H9 (cell line): ENCODE measurements at regions not wholly inside any gene's neighbourhood (a gene's known extent, or its start where the extent isn't known, plus 50 kb on each side); places are given as distances from the start of the nearest gene placed in this dataset.

ENCODE experiments used
- DNase-seq: peaks from one replicate; pipeline ENCODE4 v3.0.0-alpha.2; 2017
- H2AFZ ChIP-seq: one replicate; pipeline ENCODE4 v1.6.1; 2013; ENCODE audit warnings: mild to moderate bottlenecking, low read length, control low read depth, moderate library complexity
- H2AK5ac ChIP-seq: 2 replicates; pipeline ENCODE4 v1.6.1; 2013; ENCODE audit warnings: low read length, control low read depth, mixed read lengths; ENCODE audit not compliant: insufficient read length
- H2BK120ac ChIP-seq: one replicate; pipeline ENCODE4 v1.6.1; 2013; ENCODE audit warnings: low read depth, mild to moderate bottlenecking, low read length, control low read depth, inconsistent platforms; ENCODE audit not compliant: poor library complexity, severe bottlenecking
- H2BK12ac ChIP-seq: 2 replicates; pipeline ENCODE4 v1.6.1; 2013; ENCODE audit warnings: low read length, control low read depth, mixed read lengths, low read depth; ENCODE audit not compliant: insufficient read length
- H2BK15ac ChIP-seq: 2 replicates; pipeline ENCODE4 v1.6.1; 2013; ENCODE audit warnings: low read depth, low read length, control low read depth
- H2BK20ac ChIP-seq: one replicate; pipeline ENCODE4 v1.6.1; 2013; ENCODE audit warnings: low read depth, mild to moderate bottlenecking, low read length, control low read depth, inconsistent platforms; ENCODE audit not compliant: poor library complexity, severe bottlenecking
- H2BK5ac ChIP-seq: 2 replicates; pipeline ENCODE4 v1.6.1; 2013; ENCODE audit warnings: low read length, control low read depth, mixed read lengths; ENCODE audit not compliant: insufficient read length
- H3K14ac ChIP-seq: 2 replicates; pipeline ENCODE4 v1.6.1; 2013; ENCODE audit warnings: low read length, control low read depth; ENCODE audit not compliant: insufficient read depth
- H3K18ac ChIP-seq: 2 replicates; pipeline ENCODE4 v1.6.1; 2013; ENCODE audit warnings: low read depth, mild to moderate bottlenecking, mixed read lengths, low read length, control low read depth; ENCODE audit not compliant: insufficient read length
- H3K23ac ChIP-seq: 2 replicates; pipeline ENCODE4 v1.6.1; 2013; ENCODE audit warnings: low read length, control low read depth, mixed read lengths, low read depth; ENCODE audit not compliant: insufficient read length
- H3K23me2 ChIP-seq: 2 replicates; pipeline ENCODE4 v1.6.1; 2013; ENCODE audit warnings: low read depth, mild to moderate bottlenecking, mixed read lengths, low read length, control low read depth; ENCODE audit not compliant: insufficient read length, poor library complexity, severe bottlenecking
- H3K27ac ChIP-seq: 2 replicates; pipeline ENCODE4 v1.5.1; 2013; ENCODE audit warnings: low read length, control low read depth, mixed read lengths, low read depth; ENCODE audit not compliant: insufficient read length
- H3K27me3 ChIP-seq: 2 replicates; pipeline ENCODE4 v1.6.1; 2013; ENCODE audit warnings: low read length, control low read depth, inconsistent platforms; ENCODE audit not compliant: insufficient read depth
- H3K4ac ChIP-seq: 2 replicates; pipeline ENCODE4 v1.6.1; 2013; ENCODE audit warnings: low read depth, mild to moderate bottlenecking, control low read depth, inconsistent platforms, low read length, moderate library complexity
- H3K4me1 ChIP-seq: 2 replicates; pipeline ENCODE4 v1.6.1; 2013; ENCODE audit warnings: low read length, control low read depth, inconsistent platforms; ENCODE audit not compliant: insufficient read depth
- H3K4me2 ChIP-seq: 2 replicates; pipeline ENCODE4 v1.6.1; 2013; ENCODE audit warnings: low read length, control low read depth, mixed read lengths; ENCODE audit not compliant: insufficient read length, insufficient read depth
- H3K56ac ChIP-seq: 2 replicates; pipeline ENCODE4 v1.6.1; 2013; ENCODE audit warnings: low read depth, mild to moderate bottlenecking, mixed read lengths, low read length, control low read depth; ENCODE audit not compliant: insufficient read length
- H3K79me1 ChIP-seq: 2 replicates; pipeline ENCODE4 v1.6.1; 2013; ENCODE audit warnings: low read depth, mild to moderate bottlenecking, moderate library complexity, low read length, control low read depth, inconsistent platforms; ENCODE audit not compliant: insufficient read depth, poor library complexity, severe bottlenecking
- H3K79me2 ChIP-seq: 2 replicates; pipeline ENCODE4 v1.6.1; 2013; ENCODE audit warnings: low read length, control low read depth, inconsistent platforms; ENCODE audit not compliant: insufficient read depth
- H3K9ac ChIP-seq: 2 replicates; pipeline ENCODE4 v1.6.1; 2013; ENCODE audit warnings: low read length, control low read depth, mixed read lengths; ENCODE audit not compliant: insufficient read length; ENCODE audit errors: extremely low read depth
- H3K9me3 ChIP-seq: one replicate; pipeline ENCODE4 v1.6.1; 2013; ENCODE audit warnings: low read depth, low read length, inconsistent platforms; ENCODE audit not compliant: control insufficient read depth
- H3T11ph ChIP-seq: one replicate; pipeline ENCODE4 v1.6.1; 2013; ENCODE audit warnings: mild to moderate bottlenecking, low read length, control low read depth, inconsistent platforms
- H4K20me1 ChIP-seq: one replicate; pipeline ENCODE4 v1.6.1; 2013; ENCODE audit not compliant: control insufficient read depth, insufficient read length, insufficient read depth
- H4K5ac ChIP-seq: 2 replicates; pipeline ENCODE4 v1.6.1; 2013; ENCODE audit warnings: low read depth, mild to moderate bottlenecking, mixed read lengths, low read length, control low read depth; ENCODE audit not compliant: insufficient read length
- H4K8ac ChIP-seq: replicated peaks from 2 replicates; pipeline ENCODE4 v1.6.1; 2013; ENCODE audit warnings: low read length, control low read depth, mixed read lengths, low read depth; ENCODE audit not compliant: insufficient read length
- H4K91ac ChIP-seq: 2 replicates; pipeline ENCODE4 v1.6.1; 2013; ENCODE audit warnings: low read depth, mild to moderate bottlenecking, moderate library complexity, mixed read lengths, low read length, control low read depth; ENCODE audit not compliant: insufficient read length
- H3K27ac Mint-ChIP-seq, 3 experiments: 2 replicates in 2 of 3; 3 replicates in 1 of 3; pipeline ENCODE4 v1.8.0; 2020 to 2021; ENCODE audit warnings: mixed read lengths in 3 of 3, mild to moderate bottlenecking in 1 of 3, moderate library complexity in 1 of 3
- H3K27me3 Mint-ChIP-seq: 2 replicates; pipeline ENCODE4 v1.8.0; 2021; ENCODE audit warnings: low read depth, mild to moderate bottlenecking, moderate library complexity, mixed read lengths
- H3K36me3 Mint-ChIP-seq, 3 experiments: 2 replicates in 2 of 3; 3 replicates in 1 of 3; pipeline ENCODE4 v1.8.0; 2020 to 2021; ENCODE audit warnings: low read depth in 3 of 3, mixed read lengths in 3 of 3; ENCODE audit not compliant: insufficient read depth in 1 of 3
- H3K4me1 Mint-ChIP-seq, 2 experiments: 2 replicates each; pipeline ENCODE4 v1.8.0; 2020; ENCODE audit warnings: mixed read lengths in 2 of 2
- H3K4me3 Mint-ChIP-seq, 2 experiments: 2 replicates in 1 of 2; 3 replicates in 1 of 2; pipeline ENCODE4 v1.8.0; 2020 to 2021; ENCODE audit warnings: mild to moderate bottlenecking in 2 of 2, mixed read lengths in 2 of 2, moderate library complexity in 1 of 2
- H3K9me3 Mint-ChIP-seq, 2 experiments: 2 replicates in 1 of 2; 3 replicates in 1 of 2; pipeline ENCODE4 v1.8.0; 2020; ENCODE audit warnings: mild to moderate bottlenecking in 2 of 2, mixed read lengths in 2 of 2, moderate library complexity in 1 of 2
- WGBS: extraction: QIAGEN DNeasy Blood & Tissue Kit; methylation state at CpG from one replicate; pipeline ENCODE4 v1.1.7; 2013; ENCODE audit warnings: missing lambda C conversion rate, low lambda C conversion rate, mixed read lengths; ENCODE audit not compliant: insufficient read length; ENCODE audit errors: extremely low coverage; 5-methylcytosine and 5-hydroxymethylcytosine counted together
- TF ChIP-seq, protein P1 (sequence below): fragments of 200-600 bp; sonication (generic); conservative IDR thresholded peaks from 3 replicates; pipeline ENCODE4 v1.8.0; 2021; ENCODE audit warnings: antibody characterized with exemption, mild to moderate bottlenecking

DNA sequence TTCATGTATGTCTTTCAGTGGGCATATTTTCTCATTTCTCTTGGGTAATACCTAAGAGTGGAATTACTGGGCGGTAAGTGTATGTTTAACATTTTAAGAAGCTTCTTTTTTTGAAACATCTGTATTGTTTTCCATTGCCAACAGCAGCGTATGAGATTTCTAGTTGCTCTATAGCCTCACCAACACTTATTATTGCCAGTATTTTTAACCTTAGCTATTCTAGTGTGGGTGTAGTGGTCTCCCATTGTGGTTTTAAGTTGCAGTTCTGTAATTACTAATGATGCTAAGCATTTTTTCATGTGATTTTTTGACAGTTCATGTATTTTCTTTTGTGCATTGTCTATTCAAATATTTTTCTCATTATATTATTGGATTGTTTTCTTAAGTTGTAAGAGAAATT lies 101.9 kb upstream of the EEA1 start:
- H3K4ac ChIP-seq, result no peak overlapping the region
- H3K4me2 ChIP-seq, result no peak overlapping the region
- H2AFZ ChIP-seq, result no peak overlapping the region
- Mint-ChIP-seq H3K27me3 (peaks cover 2% of the 10 kb centered on the region; the same call in 1 of the 2 replicates), H3K9me3 (no peaks in the 10 kb centered on the region), H3K4me3 (no peak overlapping the region), H3K4me1 (no peaks in the 10 kb centered on the region), H3K27ac (no peak overlapping the region), H3K36me3 (no peaks in the 10 kb centered on the region)
- H3K18ac ChIP-seq, result no peak overlapping the region
- H2AK5ac ChIP-seq, result no peak overlapping the region
- no peaks in the 10 kb centered on the region for H3K27me3 ChIP-seq
- no peak overlapping the region for H4K5ac ChIP-seq
- no peak overlapping the region for H3K56ac ChIP-seq
- H3K14ac ChIP-seq, result no peak overlapping the region
- TF ChIP-seq, protein P1, sequence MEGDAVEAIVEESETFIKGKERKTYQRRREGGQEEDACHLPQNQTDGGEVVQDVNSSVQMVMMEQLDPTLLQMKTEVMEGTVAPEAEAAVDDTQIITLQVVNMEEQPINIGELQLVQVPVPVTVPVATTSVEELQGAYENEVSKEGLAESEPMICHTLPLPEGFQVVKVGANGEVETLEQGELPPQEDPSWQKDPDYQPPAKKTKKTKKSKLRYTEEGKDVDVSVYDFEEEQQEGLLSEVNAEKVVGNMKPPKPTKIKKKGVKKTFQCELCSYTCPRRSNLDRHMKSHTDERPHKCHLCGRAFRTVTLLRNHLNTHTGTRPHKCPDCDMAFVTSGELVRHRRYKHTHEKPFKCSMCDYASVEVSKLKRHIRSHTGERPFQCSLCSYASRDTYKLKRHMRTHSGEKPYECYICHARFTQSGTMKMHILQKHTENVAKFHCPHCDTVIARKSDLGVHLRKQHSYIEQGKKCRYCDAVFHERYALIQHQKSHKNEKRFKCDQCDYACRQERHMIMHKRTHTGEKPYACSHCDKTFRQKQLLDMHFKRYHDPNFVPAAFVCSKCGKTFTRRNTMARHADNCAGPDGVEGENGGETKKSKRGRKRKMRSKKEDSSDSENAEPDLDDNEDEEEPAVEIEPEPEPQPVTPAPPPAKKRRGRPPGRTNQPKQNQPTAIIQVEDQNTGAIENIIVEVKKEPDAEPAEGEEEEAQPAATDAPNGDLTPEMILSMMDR, result no peak
- H4K91ac ChIP-seq, result no peak overlapping the region
- no peak overlapping the region for H3K27ac ChIP-seq
- WGBS, result no CpG with 5 or more reads among the region's 2 CpGs
- no peak overlapping the region for H2BK12ac ChIP-seq
- no peaks in the 10 kb centered on the region for H4K20me1 ChIP-seq
- H2BK20ac ChIP-seq, result no peak overlapping the region
- H3K9me3 ChIP-seq, result no peaks in the 10 kb centered on the region
- H3K79me1 ChIP-seq, result no peaks in the 10 kb centered on the region
- H3K9ac ChIP-seq, result no peak overlapping the region
- H2BK15ac ChIP-seq, result no peak overlapping the region
- H3K4me1 ChIP-seq, result no peaks in the 10 kb centered on the region
- H3K23me2 ChIP-seq, result no peaks in the 10 kb centered on the region
- H3K23ac ChIP-seq, result no peak overlapping the region
- H2BK5ac ChIP-seq, result no peak overlapping the region
- H3K79me2 ChIP-seq, result no peaks in the 10 kb centered on the region
- no peak overlapping the region for H2BK120ac ChIP-seq
- no peak overlapping the region for H4K8ac ChIP-seq
- no peak for DNase-seq
- H3T11ph ChIP-seq, result no peak overlapping the region
